Gastroesophageal sphincter (tissue), 3 donors: ENCODE measurements at regions not wholly inside any gene's neighbourhood (a gene's known extent, or its start where the extent isn't known, plus 50 kb on each side); places are given as distances from the start of the nearest gene placed in this dataset.

Experiments used
- POLR2AphosphoS5 ChIP-seq: sonication (generic); formaldehyde crosslinking; IDR thresholded peaks from one replicate; pipeline ENCODE4 v1.6.1; 2017; ENCODE audit warnings: antibody characterized with exemption
- TF ChIP-seq, protein P1 (sequence below), 4 experiments: fragments of 200-600 bp in 2 of 4; fragments of 450-650 bp in 2 of 4; sonication (generic) in 1 of 4; IDR thresholded peaks; one replicate each; pipeline ENCODE4 v1.5.1; 2017 to 2019; ENCODE audit warnings: antibody characterized with exemption in 4 of 4, mild to moderate bottlenecking in 2 of 4, moderate library complexity in 2 of 4

DNA sequence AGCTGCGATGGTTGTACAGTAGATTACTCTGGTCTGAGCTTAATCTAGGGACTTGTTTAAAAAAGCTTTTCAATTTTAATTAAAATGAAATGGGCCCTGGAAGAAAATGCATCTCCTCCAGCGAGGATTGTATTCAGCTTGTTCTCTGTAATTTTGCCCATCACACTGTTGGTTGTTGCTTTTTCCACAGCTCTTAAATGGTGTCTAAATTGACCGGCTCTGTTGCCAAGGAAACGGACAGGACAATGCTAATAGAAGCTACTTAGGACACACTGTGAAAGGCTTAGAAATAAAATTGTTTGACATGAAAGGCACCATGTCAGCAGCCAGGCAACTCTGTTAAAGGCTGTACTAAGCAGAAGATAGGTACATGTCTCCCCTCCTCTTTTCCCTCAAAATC is 116.7 kb upstream of the NRSN1 start:
- TF ChIP-seq, protein P1, sequence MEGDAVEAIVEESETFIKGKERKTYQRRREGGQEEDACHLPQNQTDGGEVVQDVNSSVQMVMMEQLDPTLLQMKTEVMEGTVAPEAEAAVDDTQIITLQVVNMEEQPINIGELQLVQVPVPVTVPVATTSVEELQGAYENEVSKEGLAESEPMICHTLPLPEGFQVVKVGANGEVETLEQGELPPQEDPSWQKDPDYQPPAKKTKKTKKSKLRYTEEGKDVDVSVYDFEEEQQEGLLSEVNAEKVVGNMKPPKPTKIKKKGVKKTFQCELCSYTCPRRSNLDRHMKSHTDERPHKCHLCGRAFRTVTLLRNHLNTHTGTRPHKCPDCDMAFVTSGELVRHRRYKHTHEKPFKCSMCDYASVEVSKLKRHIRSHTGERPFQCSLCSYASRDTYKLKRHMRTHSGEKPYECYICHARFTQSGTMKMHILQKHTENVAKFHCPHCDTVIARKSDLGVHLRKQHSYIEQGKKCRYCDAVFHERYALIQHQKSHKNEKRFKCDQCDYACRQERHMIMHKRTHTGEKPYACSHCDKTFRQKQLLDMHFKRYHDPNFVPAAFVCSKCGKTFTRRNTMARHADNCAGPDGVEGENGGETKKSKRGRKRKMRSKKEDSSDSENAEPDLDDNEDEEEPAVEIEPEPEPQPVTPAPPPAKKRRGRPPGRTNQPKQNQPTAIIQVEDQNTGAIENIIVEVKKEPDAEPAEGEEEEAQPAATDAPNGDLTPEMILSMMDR (IDR thresholded peaks at IDR 0.05) = no peak
- no peak for TF ChIP-seq POLR2AphosphoS5
